GM18499 (cell line): ENCODE measurements at regions not wholly inside any gene's neighbourhood (a gene's known extent, or its start where the extent isn't known, plus 50 kb on each side); places are given as distances from the start of the nearest gene placed in this dataset.
"Not testable (repeated sequence)": the region's sequence is repeated elsewhere in the genome, so short reads cannot be mapped to it uniquely, and the experiment has no call there.

ENCODE experiments used
- ATAC-seq: cut with Tn5 transposase; IDR thresholded peaks from one replicate; pipeline ENCODE4 v1.9.1; 2021; ENCODE audit warnings: moderate number of reproducible peaks; ENCODE audit not compliant: insufficient read depth, unreplicated experiment

- ATAC-seq: peak; percentile 89
Observed at GRCh38 chr12:85424581-85425348, 144.7 kb downstream of the ALX1 start.

GRCh38 chr12:85425349-85425612 lies 145.3 kb downstream of the ALX1 start:
- ATAC-seq: no peak

- no peak for ATAC-seq
Observed at GRCh38 chr12:85425926-85426325, 145.9 kb downstream of the ALX1 start.

- ATAC-seq: not testable (repeated sequence)
Observed at GRCh38 chr12:85433148-85433547, 153.1 kb downstream of the ALX1 start.

- no peak for ATAC-seq
Observed at GRCh38 chr12:85440271-85440670, 160.3 kb downstream of the ALX1 start.

- ATAC-seq: no peak
Observed at GRCh38 chr12:85441025-85441424, 161.0 kb downstream of the ALX1 start.

- no peak for ATAC-seq
Observed at GRCh38 chr12:85441741-85442140, 161.7 kb downstream of the ALX1 start.

- ATAC-seq: no peak
Observed at GRCh38 chr12:85445060-85445938, 165.3 kb downstream of the ALX1 start.

GRCh38 chr12:85448031-85448430 lies 168.0 kb downstream of the ALX1 start:
- ATAC-seq: no peak

- ATAC-seq: no peak
Observed at GRCh38 chr12:85448548-85449139, 168.6 kb downstream of the ALX1 start.

- no peak for ATAC-seq
Observed at GRCh38 chr12:85457016-85457415, 177.0 kb downstream of the ALX1 start.

GRCh38 chr12:85461127-85461526 lies 181.1 kb downstream of the ALX1 start:
- ATAC-seq: no peak

GRCh38 chr12:85462888-85463287 lies 182.9 kb downstream of the ALX1 start:
- ATAC-seq: no peak

GRCh38 chr12:85466890-85467289 lies 186.9 kb downstream of the ALX1 start:
- ATAC-seq: no peak

GRCh38 chr12:85468356-85469157 lies 188.5 kb downstream of the ALX1 start:
- ATAC-seq: peak; percentile 93

- not testable (repeated sequence) for ATAC-seq
Observed at GRCh38 chr12:85469158-85470086, 189.4 kb downstream of the ALX1 start.

- ATAC-seq: not testable (repeated sequence)
Observed at GRCh38 chr12:85475277-85475676, 195.3 kb downstream of the ALX1 start.

- no peak for ATAC-seq
Observed at GRCh38 chr12:85476756-85477155, 196.7 kb downstream of the ALX1 start.

GRCh38 chr12:85484387-85484786 lies 204.4 kb downstream of the ALX1 start:
- ATAC-seq: peak; percentile 59
